Skeletal muscle cell (primary cell): ENCODE measurements at regions not wholly inside any gene's neighbourhood (a gene's known extent, or its start where the extent isn't known, plus 50 kb on each side); places are given as distances from the start of the nearest gene placed in this dataset.
"Not testable (repeated sequence)": the region's sequence is repeated elsewhere in the genome, so short reads cannot be mapped to it uniquely, and the experiment has no call there.

Experiments
- DNase-seq: peaks from one replicate; pipeline ENCODE4 v3.0.0-alpha.2; 2010; ENCODE audit warnings: low read depth
- H3K4me3 ChIP-seq: 2 replicates; pipeline ENCODE4 v1.5.1; 2011; ENCODE audit warnings: low read depth, mild to moderate bottlenecking, control low read depth, low read length, moderate library complexity

- DNase-seq, result no peak
- no peak overlapping the region for H3K4me3 ChIP-seq
These were observed 335.9 kb downstream of the XPNPEP1 start for GRCh38 chr10:109587366-109587765.

GRCh38 chr10:109556399-109556798 is 366.9 kb downstream of the XPNPEP1 start:
- no peak for DNase-seq
- H3K4me3 ChIP-seq, result no peak overlapping the region

GRCh38 chr10:109542050-109542603 is 381.2 kb downstream of the XPNPEP1 start:
- not testable (repeated sequence) for H3K4me3 ChIP-seq, DNase-seq

- no peak overlapping the region for H3K4me3 ChIP-seq
- no peak for DNase-seq
These were observed 389.1 kb downstream of the XPNPEP1 start for GRCh38 chr10:109534193-109534592.

- no peak for DNase-seq
These were observed 394.1 kb downstream of the XPNPEP1 start for GRCh38 chr10:109529258-109529657.

GRCh38 chr10:109517748-109518147 is 405.6 kb downstream of the XPNPEP1 start:
- no peak for DNase-seq
- H3K4me3 ChIP-seq, result no peak overlapping the region

More at GRCh38 chr10:109529258-109529657, 394.1 kb downstream of the XPNPEP1 start:
- H3K4me3 ChIP-seq, result no peak overlapping the region

GRCh38 chr10:109504401-109504800 is 418.9 kb downstream of the XPNPEP1 start:
- no peak overlapping the region for H3K4me3 ChIP-seq
- no peak for DNase-seq

GRCh38 chr10:109487691-109488090 is 435.6 kb downstream of the XPNPEP1 start:
- DNase-seq, result no peak

GRCh38 chr10:109480836-109481235 is 442.5 kb downstream of the XPNPEP1 start:
- no peak overlapping the region for H3K4me3 ChIP-seq
- no peak for DNase-seq

More at GRCh38 chr10:109487691-109488090, 435.6 kb downstream of the XPNPEP1 start:
- no peak overlapping the region for H3K4me3 ChIP-seq

GRCh38 chr10:109475711-109476421 is 447.4 kb downstream of the XPNPEP1 start:
- no peak overlapping the region for H3K4me3 ChIP-seq
- DNase-seq, result no peak

- H3K4me3 ChIP-seq, result no peak overlapping the region
- no peak for DNase-seq
These were observed 448.5 kb downstream of the XPNPEP1 start for GRCh38 chr10:109474812-109475211.

GRCh38 chr10:109474261-109474660 is 449.1 kb downstream of the XPNPEP1 start:
- DNase-seq, result no peak
- no peak overlapping the region for H3K4me3 ChIP-seq

- H3K4me3 ChIP-seq, result no peak overlapping the region
- no peak for DNase-seq
These were observed 455.8 kb downstream of the XPNPEP1 start for GRCh38 chr10:109467551-109467950.

GRCh38 chr10:109464949-109465348 is 458.4 kb downstream of the XPNPEP1 start:
- DNase-seq, result no peak
- H3K4me3 ChIP-seq, result no peak overlapping the region

- DNase-seq, result no peak
- H3K4me3 ChIP-seq, result peak overlapping the region; percentile 46
These were observed 466.0 kb downstream of the XPNPEP1 start for GRCh38 chr10:109457302-109457638.

- H3K4me3 ChIP-seq, result peak overlapping the region; percentile 46
- no peak for DNase-seq
These were observed 466.6 kb downstream of the XPNPEP1 start for GRCh38 chr10:109456566-109457301.

GRCh38 chr10:109454691-109455090 is 468.6 kb downstream of the XPNPEP1 start:
- DNase-seq, result no peak
- no peak overlapping the region for H3K4me3 ChIP-seq

- H3K4me3 ChIP-seq, result no peak overlapping the region
- DNase-seq, result no peak
These were observed 471.4 kb downstream of the XPNPEP1 start for GRCh38 chr10:109451879-109452278.

GRCh38 chr10:109450702-109451101 is 472.6 kb downstream of the XPNPEP1 start:
- H3K4me3 ChIP-seq, result no peak overlapping the region
- no peak for DNase-seq

GRCh38 chr10:109433434-109433833 is 489.9 kb downstream of the XPNPEP1 start:
- H3K4me3 ChIP-seq, result no peak overlapping the region
- no peak for DNase-seq

- no peak for DNase-seq
- no peak overlapping the region for H3K4me3 ChIP-seq
These were observed 491.0 kb downstream of the XPNPEP1 start for GRCh38 chr10:109432281-109432680.
